SU-DHL-6 (cell line): ENCODE measurements at regions not wholly inside any gene's neighbourhood (a gene's known extent, or its start where the extent isn't known, plus 50 kb on each side); places are given as distances from the start of the nearest gene placed in this dataset.
"Not testable (repeated sequence)": the region's sequence is repeated elsewhere in the genome, so short reads cannot be mapped to it uniquely, and the experiment has no call there.

Experiments
- H2AFZ ChIP-seq: fragments of 200-600 bp; sonication (generic); 2 replicates; pipeline ENCODE4 v1.6.1; 2014; ENCODE audit warnings: low read depth, mild to moderate bottlenecking, moderate library complexity, mixed read lengths, antibody characterized with exemption, low read length; ENCODE audit not compliant: severe bottlenecking
- H3F3A ChIP-seq: fragments of 200-600 bp; shearing (Covaris generic); 2 replicates; pipeline ENCODE4 v1.6.0; 2016; ENCODE audit warnings: antibody characterized with exemption, mild to moderate bottlenecking; ENCODE audit not compliant: insufficient read depth
- H3K27ac ChIP-seq: fragments of 200-600 bp; sonication (generic); 2 replicates; pipeline ENCODE4 v1.5.1; 2016; ENCODE audit warnings: low read depth, mild to moderate bottlenecking, low read length, moderate library complexity, mixed read lengths
- H3K27me3 ChIP-seq: fragments of 200-600 bp; sonication (generic), shearing (Covaris generic); 2 replicates; pipeline ENCODE4 v1.6.0; 2014; ENCODE audit warnings: mild to moderate bottlenecking, low read length
- H3K36me3 ChIP-seq: fragments of 200-600 bp; sonication (generic); 2 replicates; pipeline ENCODE4 v1.6.1; 2014; ENCODE audit warnings: mild to moderate bottlenecking, low read length, mixed read lengths
- H3K4me2 ChIP-seq: fragments of 300-600, 200-600 bp; shearing (Covaris generic), sonication (generic); 2 replicates; pipeline ENCODE4 v1.6.0; 2014; ENCODE audit warnings: low read length, low read depth, mild to moderate bottlenecking; ENCODE audit not compliant: poor library complexity, severe bottlenecking
- H3K4me3 ChIP-seq: fragments of 200-600 bp; sonication (generic); 2 replicates; pipeline ENCODE4 v1.5.1; 2014; ENCODE audit warnings: antibody characterized with exemption, low read length, mild to moderate bottlenecking, mixed read lengths; ENCODE audit not compliant: insufficient read depth, poor library complexity, severe bottlenecking
- H3K79me2 ChIP-seq: fragments of 200-600 bp; sonication (generic); 2 replicates; pipeline ENCODE4 v1.6.1; 2014; ENCODE audit warnings: mild to moderate bottlenecking, low read length, moderate library complexity; ENCODE audit not compliant: insufficient read depth
- H3K9ac ChIP-seq: fragments of 200-600 bp; sonication (generic); 2 replicates; pipeline ENCODE4 v1.7.0; 2014; ENCODE audit warnings: mild to moderate bottlenecking, low read length
- H3K9me2 ChIP-seq: fragments of 200-600 bp; sonication (generic); replicated peaks from 2 replicates; pipeline ENCODE4 v1.6.1; 2014; ENCODE audit warnings: low read length; ENCODE audit not compliant: insufficient read depth
- H3K9me3 ChIP-seq: fragments of 200-600 bp; sonication (generic); 2 replicates; pipeline ENCODE4 v1.6.1; 2014; ENCODE audit warnings: low read length, mixed read lengths; ENCODE audit not compliant: insufficient read depth
- H4K20me1 ChIP-seq: fragments of 200-600 bp; sonication (generic); 2 replicates; pipeline ENCODE4 v1.6.1; 2014; ENCODE audit warnings: low read depth, mild to moderate bottlenecking, antibody characterized with exemption, low read length, moderate library complexity, mixed read lengths
- EZH2phosphoT487 ChIP-seq: fragments of 200-600 bp; sonication (generic), shearing (Covaris generic); conservative IDR thresholded peaks from 2 replicates; pipeline ENCODE4 v1.6.1; 2018; ENCODE audit warnings: mild to moderate bottlenecking, antibody characterized with exemption, low read length, moderate library complexity, mixed read lengths
- TF ChIP-seq, protein P1 (sequence below): fragments of 200-600 bp; sonication (generic); IDR thresholded peaks from one replicate; pipeline ENCODE4 v1.5.1; 2017; ENCODE audit warnings: antibody characterized with exemption, mild to moderate bottlenecking, low read length, moderate library complexity; ENCODE audit not compliant: insufficient read depth, poor library complexity, severe bottlenecking

DNA sequence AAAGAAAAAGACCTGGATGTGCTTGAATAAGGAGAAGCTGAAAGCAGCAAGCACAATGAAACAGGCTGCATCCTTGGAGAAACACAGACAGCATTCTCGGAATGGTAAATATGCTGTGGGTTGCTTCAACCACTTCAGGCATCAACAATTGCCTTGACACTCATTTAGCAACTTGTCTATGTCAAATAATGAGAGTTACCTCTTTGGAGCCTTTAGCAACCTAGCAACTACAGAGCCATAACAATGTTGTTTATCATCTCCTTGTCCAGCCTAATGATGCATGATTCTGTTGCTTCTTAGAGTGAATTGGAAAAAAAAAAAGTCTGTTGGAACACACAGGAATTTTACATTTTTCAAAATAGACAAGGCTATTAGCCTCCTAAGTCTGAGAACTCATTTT, 410.6 kb downstream of the PIK3C3 start:
- H2AFZ ChIP-seq, result no peak overlapping the region
- no peak overlapping the region for H3K27ac ChIP-seq
- H3K4me2 ChIP-seq, result no peak overlapping the region
- H3K36me3 ChIP-seq, result no peaks in the 10 kb centered on the region
- no peaks in the 10 kb centered on the region for H4K20me1 ChIP-seq
- no peaks in the 10 kb centered on the region for H3K79me2 ChIP-seq
- H3K9me2 ChIP-seq, result no peaks in the 10 kb centered on the region
- no peak for TF ChIP-seq EZH2phosphoT487
- TF ChIP-seq, protein P1, sequence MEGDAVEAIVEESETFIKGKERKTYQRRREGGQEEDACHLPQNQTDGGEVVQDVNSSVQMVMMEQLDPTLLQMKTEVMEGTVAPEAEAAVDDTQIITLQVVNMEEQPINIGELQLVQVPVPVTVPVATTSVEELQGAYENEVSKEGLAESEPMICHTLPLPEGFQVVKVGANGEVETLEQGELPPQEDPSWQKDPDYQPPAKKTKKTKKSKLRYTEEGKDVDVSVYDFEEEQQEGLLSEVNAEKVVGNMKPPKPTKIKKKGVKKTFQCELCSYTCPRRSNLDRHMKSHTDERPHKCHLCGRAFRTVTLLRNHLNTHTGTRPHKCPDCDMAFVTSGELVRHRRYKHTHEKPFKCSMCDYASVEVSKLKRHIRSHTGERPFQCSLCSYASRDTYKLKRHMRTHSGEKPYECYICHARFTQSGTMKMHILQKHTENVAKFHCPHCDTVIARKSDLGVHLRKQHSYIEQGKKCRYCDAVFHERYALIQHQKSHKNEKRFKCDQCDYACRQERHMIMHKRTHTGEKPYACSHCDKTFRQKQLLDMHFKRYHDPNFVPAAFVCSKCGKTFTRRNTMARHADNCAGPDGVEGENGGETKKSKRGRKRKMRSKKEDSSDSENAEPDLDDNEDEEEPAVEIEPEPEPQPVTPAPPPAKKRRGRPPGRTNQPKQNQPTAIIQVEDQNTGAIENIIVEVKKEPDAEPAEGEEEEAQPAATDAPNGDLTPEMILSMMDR, result no peak
- no peak overlapping the region for H3K4me3 ChIP-seq
- H3K9me3 ChIP-seq, result no peaks in the 10 kb centered on the region
- no peaks in the 10 kb centered on the region for H3F3A ChIP-seq
- H3K9ac ChIP-seq, result no peak overlapping the region
- no peaks in the 10 kb centered on the region for H3K27me3 ChIP-seq

GRCh38 chr18:42373584-42373983, 418.6 kb downstream of the PIK3C3 start:
- H3K4me3 ChIP-seq, result no peak overlapping the region
- no peak overlapping the region for H3K9ac ChIP-seq
- H3K4me2 ChIP-seq, result no peak overlapping the region
- H3K27ac ChIP-seq, result no peak overlapping the region
- H3K36me3 ChIP-seq, result no peaks in the 10 kb centered on the region
- H3K27me3 ChIP-seq, result no peaks in the 10 kb centered on the region
- H3K79me2 ChIP-seq, result no peaks in the 10 kb centered on the region
- H3K9me3 ChIP-seq, result no peaks in the 10 kb centered on the region
- H3K9me2 ChIP-seq, result no peaks in the 10 kb centered on the region
- TF ChIP-seq, protein P1, result no peak
- TF ChIP-seq EZH2phosphoT487, result no peak
- no peaks in the 10 kb centered on the region for H3F3A ChIP-seq
- H4K20me1 ChIP-seq, result no peaks in the 10 kb centered on the region
- H2AFZ ChIP-seq, result no peak overlapping the region

GRCh38 chr18:42374961-42375360, 419.9 kb downstream of the PIK3C3 start:
- H2AFZ ChIP-seq, result no peak overlapping the region
- no peak for TF ChIP-seq EZH2phosphoT487
- TF ChIP-seq, protein P1, result no peak
- no peaks in the 10 kb centered on the region for H4K20me1 ChIP-seq
- H3F3A ChIP-seq, result no peaks in the 10 kb centered on the region
- no peaks in the 10 kb centered on the region for H3K79me2 ChIP-seq
- no peaks in the 10 kb centered on the region for H3K27me3 ChIP-seq
- no peak overlapping the region for H3K9ac ChIP-seq
- no peak overlapping the region for H3K4me3 ChIP-seq
- no peaks in the 10 kb centered on the region for H3K9me2 ChIP-seq
- H3K36me3 ChIP-seq, result no peaks in the 10 kb centered on the region
- no peak overlapping the region for H3K27ac ChIP-seq
- H3K9me3 ChIP-seq, result no peaks in the 10 kb centered on the region
- H3K4me2 ChIP-seq, result no peak overlapping the region

GRCh38 chr18:42378854-42379253, 423.8 kb downstream of the PIK3C3 start:
- not testable (repeated sequence) for H3K9ac ChIP-seq, H4K20me1 ChIP-seq, H2AFZ ChIP-seq, H3K27me3 ChIP-seq, H3K79me2 ChIP-seq, H3K36me3 ChIP-seq, H3F3A ChIP-seq, H3K9me3 ChIP-seq, H3K4me2 ChIP-seq, H3K4me3 ChIP-seq, H3K27ac ChIP-seq, H3K9me2 ChIP-seq

- H3K27me3 ChIP-seq, H3K4me3 ChIP-seq, H3K79me2 ChIP-seq, H3F3A ChIP-seq, H3K9me3 ChIP-seq, H3K27ac ChIP-seq, H4K20me1 ChIP-seq, H3K4me2 ChIP-seq, H3K9ac ChIP-seq, H3K36me3 ChIP-seq, H2AFZ ChIP-seq, H3K9me2 ChIP-seq: not testable (repeated sequence)
Measured at GRCh38 chr18:42381236-42381635, 426.2 kb downstream of the PIK3C3 start.
